HCT116 (cell line): ENCODE measurements at regions not wholly inside any gene's neighbourhood (a gene's known extent, or its start where the extent isn't known, plus 50 kb on each side); places are given as distances from the start of the nearest gene placed in this dataset.

Source experiments
- ATAC-seq: fragments of 200-7000 bp; cut with Tn5 transposase; 2 replicates; pipeline ENCODE4 v1.9.1; 2020; ENCODE audit warnings: mild to moderate bottlenecking, moderate library complexity
- BruUV-seq: library from RNA; stranded (reverse); fragments of 400-500 nt; replicated peaks from 2 replicates; lab custom pipeline; 2021; lab: Mats Ljungman, UMichigan
- CTCF ChIA-PET: fragments of 300-600 bp; sonication (Branson Sonifier 250); formaldehyde crosslinking; loops from one replicate; lab custom pipeline; 2021; ENCODE audit warnings: antibody characterized with exemption; lab: Charles Lee
- POLR2A ChIA-PET: fragments of 300-600, 350-600 bp; sonication (Branson Sonifier 250); formaldehyde crosslinking; loops from one replicate; lab custom pipeline; 2021; ENCODE audit warnings: antibody characterized with exemption; lab: Charles Lee
- RAD21 ChIA-PET, 2 experiments: fragments of 300-600 bp; sonication (Branson Sonifier 250); formaldehyde crosslinking; loops; one replicate each; lab custom pipeline; 2023; ENCODE audit warnings: low total read pairs in 2 of 2; ENCODE audit not compliant: uncharacterized antibody in 2 of 2, unreplicated experiment in 2 of 2, low non-redundant PET in 1 of 2; lab: Charles Lee
- DNase-seq: peaks from one replicate; pipeline ENCODE4 v3.0.0-alpha.2; 2010; ENCODE audit warnings: low read depth, low spot score
- H2AFZ ChIP-seq: fragments of 200-600 bp; shearing (Covaris generic), sonication (generic); 2 replicates; pipeline ENCODE4 v1.6.1; 2017; ENCODE audit warnings: low read depth, mixed run types, mixed read lengths, antibody characterized with exemption, low read length; ENCODE audit not compliant: poor library complexity, severe bottlenecking
- H3K27ac ChIP-seq: 2 replicates; pipeline ENCODE4 v1.5.1; 2012; ENCODE audit warnings: low read depth, low read length
- H3K27me3 ChIP-seq: fragments of 200-600 bp; sonication (generic); 2 replicates; pipeline ENCODE4 v1.6.1; 2016; ENCODE audit warnings: mixed run types, low read length, mixed read lengths; ENCODE audit not compliant: insufficient read depth
- H3K36me3 ChIP-seq, 2 experiments: fragments of 200-500 bp in 1 of 2; fragments of 200-600 bp in 1 of 2; sonication (Bioruptor generic) in 1 of 2; sonication (generic) in 1 of 2; 2 replicates each; pipeline versions ENCODE4 v1.5.1 to v1.6.1; 2014 to 2016; ENCODE audit warnings: low read length in 2 of 2, inconsistent platforms in 1 of 2, mixed read lengths in 1 of 2, mixed run types in 1 of 2; ENCODE audit not compliant: insufficient read depth in 2 of 2, control insufficient read depth in 1 of 2
- H3K4me1 ChIP-seq, 2 experiments: fragments of 200-600 bp in 1 of 2; sonication (generic) in 1 of 2; 2 replicates each; pipeline versions ENCODE4 v1.5.1 to v1.6.1; 2012 to 2017; ENCODE audit warnings: low read length in 2 of 2, inconsistent platforms in 1 of 2, mild to moderate bottlenecking in 1 of 2, mixed read lengths in 1 of 2, mixed run types in 1 of 2, moderate library complexity in 1 of 2; ENCODE audit not compliant: insufficient read depth in 2 of 2, control insufficient read depth in 1 of 2
- H3K4me2 ChIP-seq: fragments of 200-600 bp; sonication (generic); 2 replicates; pipeline ENCODE4 v1.6.1; 2017; ENCODE audit warnings: mixed run types, low read length, mixed read lengths
- H3K4me3 ChIP-seq, 2 experiments: fragments of 200-600 bp in 1 of 2; sonication (generic) in 1 of 2; replicated peaks in 1 of 2; 2 replicates each; pipeline ENCODE4 v1.5.1; 2011 to 2016; ENCODE audit warnings: low read length in 2 of 2, control low read depth in 1 of 2, low read depth in 1 of 2, mild to moderate bottlenecking in 1 of 2, mixed read lengths in 1 of 2, mixed run types in 1 of 2
- H3K79me2 ChIP-seq: fragments of 200-600 bp; sonication (generic); 2 replicates; pipeline ENCODE4 v1.6.1; 2017; ENCODE audit warnings: mild to moderate bottlenecking, mixed run types, low read length, moderate library complexity, mixed read lengths; ENCODE audit not compliant: insufficient read depth
- H3K9ac ChIP-seq: fragments of 200-600 bp; sonication (generic); 2 replicates; pipeline ENCODE4 v1.6.1; 2016; ENCODE audit warnings: low read length, mixed read lengths
- H3K9me2 ChIP-seq: fragments of 200-600 bp; sonication (generic), shearing (Covaris generic); 2 replicates; pipeline ENCODE4 v1.6.1; 2017; ENCODE audit warnings: mixed run types, mild to moderate bottlenecking, moderate library complexity; ENCODE audit not compliant: insufficient read depth
- H3K9me3 ChIP-seq, 2 experiments: fragments of 200-500 bp in 1 of 2; fragments of 200-600 bp in 1 of 2; sonication (Bioruptor generic) in 1 of 2; sonication (generic) in 1 of 2; 2 replicates each; pipeline ENCODE4 v1.6.1; 2014 to 2017; ENCODE audit warnings: low read length in 2 of 2, mixed read lengths in 2 of 2, inconsistent platforms in 1 of 2, low read depth in 1 of 2, mild to moderate bottlenecking in 1 of 2, mixed run types in 1 of 2, moderate library complexity in 1 of 2; ENCODE audit not compliant: control insufficient read depth in 1 of 2, insufficient read depth in 1 of 2
- H4K20me1 ChIP-seq: fragments of 200-600 bp; sonication (generic), shearing (Covaris generic); 2 replicates; pipeline ENCODE4 v1.6.1; 2017; ENCODE audit warnings: mixed run types, mild to moderate bottlenecking, moderate library complexity; ENCODE audit not compliant: insufficient read depth
- CBX3 ChIP-seq: IDR thresholded peaks from 2 replicates; pipeline ENCODE4 v1.6.1; 2012; ENCODE audit warnings: low read depth
- CTCF ChIP-seq, 3 experiments: fragments of 200-600 bp in 1 of 3; sonication (generic) in 1 of 3; IDR thresholded peaks in 2 of 3; conservative IDR thresholded peaks in 1 of 3; 2 replicates each; pipeline ENCODE4 v1.5.1; 2012 to 2017; ENCODE audit warnings: low read depth in 2 of 3, low read length in 2 of 3, antibody characterized with exemption in 1 of 3, borderline replicate concordance in 1 of 3, control low read depth in 1 of 3, mild to moderate bottlenecking in 1 of 3, mixed read lengths in 1 of 3, mixed run types in 1 of 3, moderate library complexity in 1 of 3; ENCODE audit not compliant: insufficient read depth in 1 of 3
- EGR1 ChIP-seq: IDR thresholded peaks from 2 replicates; pipeline ENCODE4 v1.6.1; 2012; ENCODE audit warnings: low read depth
- ELF1 ChIP-seq: IDR thresholded peaks from 2 replicates; pipeline ENCODE4 v1.6.1; 2012; ENCODE audit warnings: low read depth, borderline replicate concordance
- EZH2 ChIP-seq: fragments of 200-600 bp; sonication (generic); IDR thresholded peaks from 2 replicates; pipeline ENCODE4 v1.6.1; 2017; ENCODE audit warnings: antibody characterized with exemption, mixed run types
- EZH2phosphoT487 ChIP-seq: fragments of 200-600 bp; IDR thresholded peaks from 2 replicates; pipeline ENCODE4 v1.6.1; 2018; ENCODE audit warnings: antibody characterized with exemption, borderline replicate concordance
- FOSL1 ChIP-seq: IDR thresholded peaks from 2 replicates; pipeline ENCODE4 v1.6.1; 2012; ENCODE audit warnings: low read depth
- JUND ChIP-seq: IDR thresholded peaks from 2 replicates; pipeline ENCODE4 v1.6.1; 2012
- MAX ChIP-seq: IDR thresholded peaks from 2 replicates; pipeline ENCODE4 v1.6.1; 2012
- POLR2A ChIP-seq: IDR thresholded peaks from 2 replicates; pipeline ENCODE4 v1.7.0; 2011; ENCODE audit warnings: borderline replicate concordance; ENCODE audit not compliant: insufficient read depth, insufficient read length; ENCODE audit errors: extremely low read depth
- RAD21 ChIP-seq: IDR thresholded peaks from 2 replicates; pipeline ENCODE4 v1.6.1; 2012; ENCODE audit warnings: low read depth, mild to moderate bottlenecking
- SP1 ChIP-seq: IDR thresholded peaks from 2 replicates; pipeline ENCODE4 v1.6.1; 2012; ENCODE audit warnings: low read depth
- SRF ChIP-seq: IDR thresholded peaks from 2 replicates; pipeline ENCODE4 v1.6.1; 2012; ENCODE audit warnings: low read depth
- TCF7L2 ChIP-seq: IDR thresholded peaks from 2 replicates; pipeline ENCODE4 v1.7.0; 2011; ENCODE audit warnings: borderline replicate concordance, inconsistent platforms; ENCODE audit not compliant: insufficient read depth, insufficient read length; ENCODE audit errors: extremely low read depth
- ZFX ChIP-seq: fragments of 450-650 bp; IDR thresholded peaks from 2 replicates; pipeline ENCODE4 v1.6.1; 2017
- ZNF274 ChIP-seq: fragments of 200-500 bp; sonication (Bioruptor generic); IDR thresholded peaks from 2 replicates; pipeline ENCODE4 v1.6.1; 2014; ENCODE audit warnings: mild to moderate bottlenecking, low read depth, low read length, inconsistent platforms
- intact Hi-C: fragments of 100-400 bp; cut with micrococcal nuclease; formaldehyde crosslinking; loops from 2 replicates; pipeline ENCODE4 v1.10.0; 2022
- TF ChIP-seq, protein P1 (sequence below): IDR thresholded peaks from 2 replicates; pipeline ENCODE4 v1.6.1; 2012
- TF ChIP-seq, protein P2 (sequence below): IDR thresholded peaks from 2 replicates; pipeline ENCODE4 v1.6.1; 2011; ENCODE audit warnings: mild to moderate bottlenecking, low read length, moderate library complexity; ENCODE audit not compliant: insufficient replicate concordance; ENCODE audit errors: extremely low read depth

GRCh38 chr2:238576674-238577073, 149.9 kb downstream of the ASB1 start:
- Histone ChIP-seq H3K9me2 (no peaks in the 10 kb centered on the region), H3K4me2 (no peak overlapping the region), H3K4me1 (no peaks in the 10 kb centered on the region), H3K27me3 (no peaks in the 10 kb centered on the region), H3K27ac (no peak overlapping the region), H2AFZ (no peak overlapping the region), H3K9ac (no peak overlapping the region), H3K36me3 (no peaks in the 10 kb centered on the region), H3K4me3 (no peak overlapping the region), H3K79me2 (no peaks in the 10 kb centered on the region), H4K20me1 (no peaks in the 10 kb centered on the region), H3K9me3 (peaks cover 0 to 5% of the 10 kb centered on the region in 2 experiments; a peak in 1 of 4 replicates)
- ChIA-PET CTCF (no interaction called here), RAD21 (no interaction called here), POLR2A (no interaction called here)
- no peak for TF ChIP-seq EGR1
- no peak for TF ChIP-seq ELF1
- no peak for TF ChIP-seq CBX3
- no peak for TF ChIP-seq POLR2A
- TF ChIP-seq ZNF274, result no peak
- TF ChIP-seq EZH2, result no peak
- no peak for DNase-seq
- BruUV-seq, result no TSS peak
- ATAC-seq, result no peak
- intact Hi-C loops, result no loop called here

DNA sequence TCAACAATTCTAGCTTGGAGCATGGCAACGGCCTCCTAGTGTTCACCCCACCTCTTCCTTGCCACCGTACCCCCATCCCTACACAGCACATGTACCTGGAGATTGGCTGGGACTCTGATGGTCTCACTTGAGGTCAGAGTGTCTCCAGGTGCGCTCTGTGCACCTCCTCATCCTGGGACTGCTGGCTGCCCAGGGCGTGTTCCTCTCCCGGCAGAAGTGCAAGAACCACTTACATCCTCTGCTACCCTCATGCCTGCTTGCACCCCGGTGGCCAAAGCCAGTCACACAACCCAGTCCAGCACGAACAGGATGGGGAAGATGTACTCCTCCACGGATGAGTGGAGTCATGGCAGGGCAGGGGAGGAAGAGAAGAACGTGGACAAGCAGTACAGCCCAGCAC, 151.5 kb downstream of the ASB1 start:
- H3K79me2 ChIP-seq, result no peaks in the 10 kb centered on the region
- no TSS peak for BruUV-seq
- H3K4me1 ChIP-seq, result no peaks in the 10 kb centered on the region
- peaks cover 0 to under 1% of the 10 kb centered on the region in 2 experiments; a peak in 1 of 4 replicates for H3K9me3 ChIP-seq
- POLR2A ChIA-PET, result no interaction called here
- no peak overlapping the region for H3K4me2 ChIP-seq
- no peak for DNase-seq
- no peaks in the 10 kb centered on the region for H3K9me2 ChIP-seq
- no peak overlapping the region for H2AFZ ChIP-seq
- CTCF ChIA-PET, result no interaction called here
- RAD21 ChIA-PET, result no interaction called here
- intact Hi-C loops, result no loop called here
- no peaks in the 10 kb centered on the region for H4K20me1 ChIP-seq
- no peak overlapping the region for H3K9ac ChIP-seq
- H3K4me3 ChIP-seq, result no peak overlapping the region
- ATAC-seq, result no peak
- H3K27me3 ChIP-seq, result no peaks in the 10 kb centered on the region
- no peak overlapping the region for H3K27ac ChIP-seq
- no peaks in the 10 kb centered on the region for H3K36me3 ChIP-seq
- TF ChIP-seq ZNF274 (no peak), RAD21 (no peak), SP1 (no peak), JUND (no peak), SRF (no peak), FOSL1 (no peak), ZFX (no peak), CBX3 (no peak), CTCF (IDR thresholded peaks at IDR 0.05 in 2 of 3, conservative IDR thresholded peaks at IDR 0.05 in 1 of 3; ENCODE audit: borderline replicate concordance in 1 of 3, insufficient read depth in 1 of 3, low read depth in 2 of 3, low read length in 2 of 3) (no peak), MAX (no peak), EZH2phosphoT487 (no peak), ELF1 (no peak), EGR1 (no peak), POLR2A (no peak), TCF7L2 (no peak)
- TF ChIP-seq, protein P1, sequence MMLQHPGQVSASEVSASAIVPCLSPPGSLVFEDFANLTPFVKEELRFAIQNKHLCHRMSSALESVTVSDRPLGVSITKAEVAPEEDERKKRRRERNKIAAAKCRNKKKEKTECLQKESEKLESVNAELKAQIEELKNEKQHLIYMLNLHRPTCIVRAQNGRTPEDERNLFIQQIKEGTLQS, result no peak
- TF ChIP-seq, protein P2, sequence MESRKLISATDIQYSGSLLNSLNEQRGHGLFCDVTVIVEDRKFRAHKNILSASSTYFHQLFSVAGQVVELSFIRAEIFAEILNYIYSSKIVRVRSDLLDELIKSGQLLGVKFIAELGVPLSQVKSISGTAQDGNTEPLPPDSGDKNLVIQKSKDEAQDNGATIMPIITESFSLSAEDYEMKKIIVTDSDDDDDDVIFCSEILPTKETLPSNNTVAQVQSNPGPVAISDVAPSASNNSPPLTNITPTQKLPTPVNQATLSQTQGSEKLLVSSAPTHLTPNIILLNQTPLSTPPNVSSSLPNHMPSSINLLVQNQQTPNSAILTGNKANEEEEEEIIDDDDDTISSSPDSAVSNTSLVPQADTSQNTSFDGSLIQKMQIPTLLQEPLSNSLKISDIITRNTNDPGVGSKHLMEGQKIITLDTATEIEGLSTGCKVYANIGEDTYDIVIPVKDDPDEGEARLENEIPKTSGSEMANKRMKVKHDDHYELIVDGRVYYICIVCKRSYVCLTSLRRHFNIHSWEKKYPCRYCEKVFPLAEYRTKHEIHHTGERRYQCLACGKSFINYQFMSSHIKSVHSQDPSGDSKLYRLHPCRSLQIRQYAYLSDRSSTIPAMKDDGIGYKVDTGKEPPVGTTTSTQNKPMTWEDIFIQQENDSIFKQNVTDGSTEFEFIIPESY, result no peak
